ENCODE measurements at regions not wholly inside any gene's neighbourhood (a gene's known extent, or its start where the extent isn't known, plus 50 kb on each side); places are given as distances from the start of the nearest gene placed in this dataset.
"Not testable (repeated sequence)": the region's sequence is repeated elsewhere in the genome, so short reads cannot be mapped to it uniquely, and the experiment has no call there.

DNA sequence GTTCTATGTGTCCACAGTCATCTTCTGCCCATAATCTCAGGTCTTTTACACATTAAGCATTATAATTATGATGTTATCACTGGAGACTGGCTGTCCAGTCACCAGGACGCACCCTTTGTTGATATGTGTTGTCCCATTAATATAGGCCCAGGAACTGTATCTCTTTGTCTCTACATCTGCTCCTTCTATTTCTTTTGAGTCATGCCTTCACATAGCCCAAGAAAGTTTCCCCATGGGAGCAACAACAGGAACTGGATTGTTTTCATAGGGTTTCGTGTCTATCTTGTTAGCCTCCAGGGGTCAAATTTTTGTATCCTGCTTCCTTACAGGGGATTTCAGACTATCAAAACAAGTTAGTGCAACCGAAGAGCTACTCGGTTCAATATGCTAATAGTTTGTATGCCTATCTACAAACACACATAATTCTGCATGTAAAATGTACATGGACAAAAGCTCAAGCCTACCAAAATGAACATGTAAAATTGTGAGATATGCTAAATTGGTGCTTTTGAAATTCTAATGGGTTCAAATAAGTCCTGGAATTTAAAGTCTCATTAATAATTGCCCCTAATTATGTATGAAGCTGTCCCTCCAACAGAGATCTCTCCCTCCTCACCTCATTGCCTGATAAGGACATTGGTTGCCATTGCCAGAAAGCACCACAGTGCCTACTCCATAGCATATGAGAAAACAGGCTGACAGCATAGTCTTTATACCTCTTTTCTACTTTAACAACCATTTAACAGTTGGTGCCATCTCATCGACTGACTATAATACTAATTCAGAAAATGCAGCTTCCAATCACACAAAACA lies 99.8 kb upstream of the DIO2 start:
- Mint-ChIP-seq H3K27me3 (ENCODE audit: low read depth) (no peaks in the 10 kb centered on the region), H3K4me1 (peaks cover 7% of the 10 kb centered on the region), H3K27ac (no peak overlapping the region), H3K9me3 (no peaks in the 10 kb centered on the region), H3K36me3 (ENCODE audit: low read depth) (no peaks in the 10 kb centered on the region), H3K4me3 (no peak overlapping the region)
- TF ChIP-seq, protein P1, sequence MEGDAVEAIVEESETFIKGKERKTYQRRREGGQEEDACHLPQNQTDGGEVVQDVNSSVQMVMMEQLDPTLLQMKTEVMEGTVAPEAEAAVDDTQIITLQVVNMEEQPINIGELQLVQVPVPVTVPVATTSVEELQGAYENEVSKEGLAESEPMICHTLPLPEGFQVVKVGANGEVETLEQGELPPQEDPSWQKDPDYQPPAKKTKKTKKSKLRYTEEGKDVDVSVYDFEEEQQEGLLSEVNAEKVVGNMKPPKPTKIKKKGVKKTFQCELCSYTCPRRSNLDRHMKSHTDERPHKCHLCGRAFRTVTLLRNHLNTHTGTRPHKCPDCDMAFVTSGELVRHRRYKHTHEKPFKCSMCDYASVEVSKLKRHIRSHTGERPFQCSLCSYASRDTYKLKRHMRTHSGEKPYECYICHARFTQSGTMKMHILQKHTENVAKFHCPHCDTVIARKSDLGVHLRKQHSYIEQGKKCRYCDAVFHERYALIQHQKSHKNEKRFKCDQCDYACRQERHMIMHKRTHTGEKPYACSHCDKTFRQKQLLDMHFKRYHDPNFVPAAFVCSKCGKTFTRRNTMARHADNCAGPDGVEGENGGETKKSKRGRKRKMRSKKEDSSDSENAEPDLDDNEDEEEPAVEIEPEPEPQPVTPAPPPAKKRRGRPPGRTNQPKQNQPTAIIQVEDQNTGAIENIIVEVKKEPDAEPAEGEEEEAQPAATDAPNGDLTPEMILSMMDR (IDR thresholded peaks at IDR 0.05; ENCODE audit: unreplicated experiment in 3 of 3): no peak

DNA sequence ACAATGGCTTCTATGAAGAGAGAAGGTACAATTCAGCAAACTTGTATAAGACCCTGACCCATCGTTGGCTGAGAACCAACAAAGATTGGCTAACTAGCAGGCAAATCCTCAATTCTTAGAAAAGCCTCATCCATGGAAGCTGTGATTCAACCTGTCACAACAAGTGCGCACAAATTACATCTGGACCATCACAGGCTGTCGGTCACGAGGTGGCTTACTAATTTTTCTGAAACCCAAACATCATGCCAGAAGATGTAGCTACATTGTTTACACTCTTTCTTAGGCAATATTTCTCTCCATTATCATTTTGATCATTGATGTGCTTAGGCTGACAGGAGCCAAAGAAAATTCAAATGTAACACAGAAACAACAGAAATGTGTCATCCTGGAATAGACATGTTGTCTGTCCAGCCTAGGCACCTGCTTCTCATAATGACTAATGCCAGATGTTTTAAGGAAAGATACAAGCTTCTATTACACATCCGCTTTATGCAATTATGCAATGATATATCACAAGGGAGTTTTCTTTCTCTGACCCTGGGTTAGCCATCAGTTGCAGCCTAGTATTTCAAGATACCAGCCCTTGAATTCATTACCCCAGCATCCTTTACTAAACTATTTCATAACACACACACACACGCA lies 92.9 kb upstream of the DIO2 start:
- Mint-ChIP-seq H3K9me3 (no peaks in the 10 kb centered on the region), H3K4me3 (no peak overlapping the region), H3K27ac (no peak overlapping the region), H3K36me3 (ENCODE audit: low read depth) (no peaks in the 10 kb centered on the region), H3K4me1 (no peaks in the 10 kb centered on the region), H3K27me3 (ENCODE audit: low read depth) (no peaks in the 10 kb centered on the region)
- TF ChIP-seq, protein P1 (IDR thresholded peaks at IDR 0.05; ENCODE audit: unreplicated experiment in 3 of 3): no peak

DNA sequence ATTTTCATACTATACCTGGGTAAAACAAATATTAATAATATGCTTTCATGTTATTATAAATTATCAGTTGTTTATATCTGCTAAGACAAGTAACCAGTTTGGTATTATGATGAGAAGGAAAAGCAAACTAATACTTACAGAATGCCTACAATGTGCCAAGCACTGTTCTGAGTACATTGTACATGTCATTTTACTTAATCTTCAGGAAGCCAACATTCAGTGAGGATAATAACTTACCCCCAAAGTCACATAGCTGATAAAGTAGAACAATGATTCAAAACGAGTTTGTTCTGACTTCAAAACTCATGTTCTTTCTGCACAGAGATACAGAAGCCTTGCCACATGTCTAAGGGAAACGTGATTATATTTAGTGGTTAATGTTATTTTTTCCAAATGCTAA lies 89.0 kb upstream of the DIO2 start:
- Mint-ChIP-seq H3K4me3 (no peak overlapping the region), H3K27ac (no peak overlapping the region), H3K4me1 (no peaks in the 10 kb centered on the region), H3K9me3 (peaks cover 5% of the 10 kb centered on the region), H3K36me3 (ENCODE audit: low read depth) (no peaks in the 10 kb centered on the region), H3K27me3 (ENCODE audit: low read depth) (no peaks in the 10 kb centered on the region)
- TF ChIP-seq, protein P1 (IDR thresholded peaks at IDR 0.05; ENCODE audit: unreplicated experiment in 3 of 3): no peak

DNA sequence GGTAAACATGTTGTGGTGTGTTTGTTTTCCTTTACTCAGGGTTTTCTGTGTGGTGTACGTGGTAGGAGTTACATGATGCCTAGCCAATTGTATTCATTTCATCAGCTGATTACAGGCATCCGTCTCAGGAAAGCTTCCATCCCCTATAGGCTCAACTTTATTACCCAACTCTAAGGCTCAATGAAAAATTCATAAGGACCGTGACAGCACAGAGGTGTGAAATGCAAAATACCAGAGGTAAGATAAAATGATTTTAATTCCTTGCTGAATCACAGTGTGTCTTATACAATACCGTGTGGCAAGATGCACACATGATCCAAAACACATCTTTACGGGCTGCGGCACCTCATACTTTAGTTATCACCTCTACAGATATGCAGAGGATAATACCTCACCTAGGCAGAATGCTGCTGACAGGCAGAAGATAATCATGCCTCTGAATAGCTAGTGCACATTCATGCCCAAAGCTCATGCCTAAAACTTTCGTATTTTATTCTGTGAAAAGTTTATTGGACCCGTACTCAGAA lies 87.2 kb upstream of the DIO2 start:
- TF ChIP-seq, protein P1 (IDR thresholded peaks at IDR 0.05; ENCODE audit: unreplicated experiment in 3 of 3): no peak
- Mint-ChIP-seq H3K4me3 (no peak overlapping the region), H3K4me1 (no peaks in the 10 kb centered on the region), H3K27me3 (ENCODE audit: low read depth) (no peaks in the 10 kb centered on the region), H3K36me3 (ENCODE audit: low read depth) (no peaks in the 10 kb centered on the region), H3K9me3 (peaks cover 5% of the 10 kb centered on the region), H3K27ac (no peak overlapping the region)

DNA sequence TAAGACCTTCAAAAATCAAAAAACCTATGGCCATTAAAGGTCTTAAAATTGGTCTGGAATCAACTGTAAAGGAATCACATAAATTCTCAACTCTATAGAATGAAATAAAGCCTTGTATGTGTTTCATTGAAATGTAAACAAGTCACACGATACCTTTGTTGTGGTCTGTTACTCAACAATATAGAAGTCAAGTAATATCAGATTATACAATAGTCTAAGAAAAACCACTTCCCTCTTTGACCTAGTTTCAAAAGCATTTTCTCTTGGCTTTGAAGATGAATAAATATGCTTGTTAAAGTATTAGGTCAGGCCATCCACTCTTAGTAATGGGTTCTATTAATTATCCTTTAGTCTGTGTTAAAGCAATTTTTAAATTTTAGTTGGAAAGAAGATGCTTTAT lies 79.8 kb upstream of the DIO2 start:
- H3K27me3 Mint-ChIP-seq (ENCODE audit: low read depth): no peaks in the 10 kb centered on the region
- no peak overlapping the region for H3K4me3 Mint-ChIP-seq
- TF ChIP-seq, protein P1 (IDR thresholded peaks at IDR 0.05; ENCODE audit: unreplicated experiment in 3 of 3): no peak
- H3K27ac Mint-ChIP-seq: no peak overlapping the region
- no peaks in the 10 kb centered on the region for H3K36me3 Mint-ChIP-seq (ENCODE audit: low read depth)
- no peaks in the 10 kb centered on the region for H3K4me1 Mint-ChIP-seq
- H3K9me3 Mint-ChIP-seq: peaks cover 9% of the 10 kb centered on the region

DNA sequence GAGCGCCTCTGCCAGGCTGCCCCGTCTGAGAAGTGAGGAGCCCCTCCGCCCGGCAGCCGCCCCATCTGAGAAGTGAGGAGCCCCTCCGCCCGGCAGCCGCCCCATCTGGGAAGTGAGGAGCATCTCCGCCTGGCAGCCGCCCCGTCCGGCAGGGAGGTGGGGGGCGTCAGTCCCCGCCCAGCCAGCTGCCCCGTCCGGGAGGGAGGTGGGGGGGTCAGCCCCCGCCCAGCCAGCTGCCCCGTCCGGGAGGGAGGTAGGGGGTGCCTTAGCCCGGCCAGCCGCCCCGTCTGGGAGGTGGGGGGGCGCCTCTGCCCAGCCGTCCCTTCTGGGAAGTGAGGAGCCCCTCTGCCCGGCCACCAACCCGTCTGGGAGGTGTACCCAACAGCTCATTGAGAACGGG lies 75.4 kb upstream of the DIO2 start:
- not testable (repeated sequence) for H3K4me1 Mint-ChIP-seq; H3K4me3 Mint-ChIP-seq; H3K36me3 Mint-ChIP-seq (ENCODE audit: low read depth)

More for the DNA sequence above, 75.4 kb upstream of the DIO2 start:
- peaks cover 18% of the 10 kb centered on the region for H3K9me3 Mint-ChIP-seq
- H3K27ac Mint-ChIP-seq; H3K27me3 Mint-ChIP-seq (ENCODE audit: low read depth): not testable (repeated sequence)

Measured in nephron (organoid).